GM23248 (cell line): ENCODE measurements at regions not wholly inside any gene's neighbourhood (a gene's known extent, or its start where the extent isn't known, plus 50 kb on each side); places are given as distances from the start of the nearest gene placed in this dataset.

Experiments used
- DNase-seq: peaks from one replicate; pipeline ENCODE4 v3.0.0-alpha.2; 2015
- H2AFZ ChIP-seq: fragments of 200-600 bp; sonication (generic); 2 replicates; pipeline ENCODE4 v1.6.1; 2016; ENCODE audit warnings: antibody characterized with exemption
- H3F3A ChIP-seq: fragments of 200-600 bp; sonication (generic); 2 replicates; pipeline ENCODE4 v1.6.1; 2016; ENCODE audit warnings: mild to moderate bottlenecking, antibody characterized with exemption, mixed run types; ENCODE audit not compliant: insufficient read depth
- H3K27ac ChIP-seq: fragments of 200-600 bp; sonication (generic); 2 replicates; pipeline ENCODE4 v1.5.1; 2016; ENCODE audit warnings: mild to moderate bottlenecking
- H3K27me3 ChIP-seq: fragments of 200-600 bp; sonication (generic); replicated peaks from 2 replicates; pipeline ENCODE4 v1.6.1; 2016; ENCODE audit warnings: mild to moderate bottlenecking; ENCODE audit not compliant: insufficient read depth
- H3K36me3 ChIP-seq: fragments of 200-600 bp; sonication (generic); 2 replicates; pipeline ENCODE4 v1.6.1; 2016; ENCODE audit warnings: low read depth, mild to moderate bottlenecking
- H3K4me1 ChIP-seq: fragments of 200-600 bp; sonication (generic); 2 replicates; pipeline ENCODE4 v1.6.1; 2016; ENCODE audit warnings: mild to moderate bottlenecking; ENCODE audit not compliant: insufficient read depth
- H3K4me2 ChIP-seq: fragments of 200-600 bp; sonication (generic); one replicate; pipeline ENCODE4 v1.6.1; 2016; ENCODE audit warnings: mild to moderate bottlenecking; ENCODE audit not compliant: unreplicated experiment
- H3K4me3 ChIP-seq: fragments of 200-600 bp; sonication (generic); 2 replicates; pipeline ENCODE4 v1.5.1; 2016; ENCODE audit warnings: mild to moderate bottlenecking
- H3K79me2 ChIP-seq: fragments of 200-600 bp; sonication (generic); 2 replicates; pipeline ENCODE4 v1.6.1; 2016; ENCODE audit warnings: mild to moderate bottlenecking; ENCODE audit not compliant: insufficient read depth
- H3K9ac ChIP-seq: fragments of 200-600 bp; sonication (generic); 2 replicates; pipeline ENCODE4 v1.6.1; 2016; ENCODE audit warnings: mild to moderate bottlenecking
- H3K9me2 ChIP-seq: fragments of 200-600 bp; sonication (generic); 2 replicates; pipeline ENCODE4 v1.6.1; 2016; ENCODE audit warnings: mixed run types, mild to moderate bottlenecking, moderate library complexity; ENCODE audit not compliant: insufficient read depth
- H3K9me3 ChIP-seq: fragments of 200-600 bp; sonication (generic); one replicate; pipeline ENCODE4 v1.6.1; 2017; ENCODE audit warnings: low read depth
- H4K20me1 ChIP-seq: fragments of 200-600 bp; sonication (generic); 2 replicates; pipeline ENCODE4 v1.6.0; 2016; ENCODE audit not compliant: insufficient read depth
- EZH2 ChIP-seq: fragments of 200-600 bp; sonication (generic); IDR thresholded peaks from 2 replicates; pipeline ENCODE4 v1.6.1; 2018; ENCODE audit warnings: antibody characterized with exemption, mild to moderate bottlenecking; ENCODE audit not compliant: insufficient read depth, poor library complexity, severe bottlenecking
- EZH2phosphoT487 ChIP-seq: fragments of 200-600 bp; sonication (generic); IDR thresholded peaks from 2 replicates; pipeline ENCODE4 v1.6.1; 2018; ENCODE audit warnings: antibody characterized with exemption, moderate library complexity, mild to moderate bottlenecking, low read depth; ENCODE audit not compliant: insufficient read depth
- WGBS, 2 experiments: methylation state at CpG; one replicate each; pipeline ENCODE4 v1.1.6; 2015 to 2017; ENCODE audit warnings: low lambda C conversion rate in 2 of 2, low coverage in 1 of 2; ENCODE audit errors: missing lambda C conversion rate in 2 of 2; 5-methylcytosine and 5-hydroxymethylcytosine counted together
- in situ Hi-C: fragments of 300-500 bp; cut with MboI; formaldehyde crosslinking; loops from 2 replicates; pipeline ENCODE4 v1.15.0; 2020

DNA sequence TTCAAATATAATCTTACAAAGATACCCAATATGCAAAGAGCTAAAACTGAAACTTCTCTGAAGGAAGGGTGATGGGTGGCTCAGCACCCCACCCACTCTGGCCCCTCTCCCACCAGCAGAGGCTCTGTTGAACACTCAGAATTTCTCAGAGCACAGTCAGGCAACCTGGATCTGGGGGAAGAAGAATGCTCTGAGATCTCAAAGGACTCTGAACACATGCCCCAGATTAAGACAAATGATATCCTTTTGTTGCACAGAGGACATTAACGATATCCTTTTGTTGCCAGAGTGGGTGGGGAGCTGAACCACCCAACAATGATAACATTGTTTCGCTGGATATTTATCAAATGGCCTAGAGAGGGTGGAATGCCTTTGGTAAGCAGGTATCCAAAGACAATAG, 104.8 kb downstream of the LBH start:
- no peak overlapping the region for H3K4me3 ChIP-seq
- WGBS, 2 experiments, result 55 to 58% methylated on average over 2 of the region's 2 CpGs
- in situ Hi-C loops, result no loop called here

GRCh38 chr2:30336978-30337841, 105.9 kb downstream of the LBH start:
- in situ Hi-C loops, result no loop called here
- Histone ChIP-seq H3K27ac (no peak overlapping the region), H4K20me1 (no peaks in the 10 kb centered on the region), H3F3A (no peaks in the 10 kb centered on the region), H3K4me1 (no peaks in the 10 kb centered on the region), H3K36me3 (no peaks in the 10 kb centered on the region), H3K9me3 (no peaks in the 10 kb centered on the region), H3K4me3 (no peak overlapping the region), H3K9me2 (no peaks in the 10 kb centered on the region), H3K79me2 (no peaks in the 10 kb centered on the region), H3K9ac (no peak overlapping the region), H2AFZ (no peak overlapping the region), H3K4me2 (no peak overlapping the region), H3K27me3 (no peaks in the 10 kb centered on the region)
- TF ChIP-seq EZH2 (no peak), EZH2phosphoT487 (no peak)
- no peak for DNase-seq
- WGBS, 2 experiments, result 94% methylated on average over 16 of the region's 16 CpGs

More for the DNA sequence above, 104.8 kb downstream of the LBH start:
- no peaks in the 10 kb centered on the region for H3F3A ChIP-seq
- no peaks in the 10 kb centered on the region for H3K27me3 ChIP-seq
- DNase-seq, result no peak
- H3K4me2 ChIP-seq, result no peak overlapping the region
- H3K9ac ChIP-seq, result no peak overlapping the region
- H3K9me3 ChIP-seq, result no peaks in the 10 kb centered on the region
- no peaks in the 10 kb centered on the region for H3K9me2 ChIP-seq
- no peak overlapping the region for H2AFZ ChIP-seq
- H3K27ac ChIP-seq, result no peak overlapping the region
- H3K4me1 ChIP-seq, result no peaks in the 10 kb centered on the region
- TF ChIP-seq EZH2, result no peak
- no peak for TF ChIP-seq EZH2phosphoT487
- H3K36me3 ChIP-seq, result no peaks in the 10 kb centered on the region
- no peaks in the 10 kb centered on the region for H4K20me1 ChIP-seq
- no peaks in the 10 kb centered on the region for H3K79me2 ChIP-seq

DNA sequence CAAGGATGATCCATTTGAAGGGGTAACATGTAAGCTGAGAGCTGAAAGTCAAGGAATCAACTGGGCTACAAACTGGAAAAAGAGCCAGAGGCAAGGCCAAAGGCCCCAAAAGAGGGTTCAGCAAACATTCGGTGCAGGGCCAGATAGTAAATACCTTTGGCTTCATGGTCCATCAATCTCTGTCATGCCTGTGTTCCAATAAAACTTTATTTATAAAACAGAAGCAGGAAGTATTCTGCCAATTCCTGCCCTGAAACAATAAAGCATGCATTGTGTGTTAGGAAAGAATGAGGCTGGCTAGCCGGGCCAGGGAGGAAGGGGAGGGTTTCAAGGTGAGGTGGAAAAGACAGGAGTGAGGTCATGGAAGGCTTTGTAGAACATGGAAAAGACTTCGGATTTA, 107.1 kb downstream of the LBH start:
- no peaks in the 10 kb centered on the region for H3F3A ChIP-seq
- H2AFZ ChIP-seq, result no peak overlapping the region
- no peaks in the 10 kb centered on the region for H3K36me3 ChIP-seq
- no peak for DNase-seq
- no peak for TF ChIP-seq EZH2
- no peak for TF ChIP-seq EZH2phosphoT487
- H3K9me3 ChIP-seq, result no peaks in the 10 kb centered on the region
- no peak overlapping the region for H3K9ac ChIP-seq
- H3K4me2 ChIP-seq, result no peak overlapping the region
- in situ Hi-C loops, result no loop called here
- WGBS, 2 experiments, result 92 to 95% methylated on average over 3 of the region's 3 CpGs
- no peaks in the 10 kb centered on the region for H3K9me2 ChIP-seq
- H3K27me3 ChIP-seq, result no peaks in the 10 kb centered on the region
- H3K4me3 ChIP-seq, result no peak overlapping the region
- H4K20me1 ChIP-seq, result no peaks in the 10 kb centered on the region
- no peak overlapping the region for H3K27ac ChIP-seq
- H3K4me1 ChIP-seq, result no peaks in the 10 kb centered on the region
- H3K79me2 ChIP-seq, result no peaks in the 10 kb centered on the region

DNA sequence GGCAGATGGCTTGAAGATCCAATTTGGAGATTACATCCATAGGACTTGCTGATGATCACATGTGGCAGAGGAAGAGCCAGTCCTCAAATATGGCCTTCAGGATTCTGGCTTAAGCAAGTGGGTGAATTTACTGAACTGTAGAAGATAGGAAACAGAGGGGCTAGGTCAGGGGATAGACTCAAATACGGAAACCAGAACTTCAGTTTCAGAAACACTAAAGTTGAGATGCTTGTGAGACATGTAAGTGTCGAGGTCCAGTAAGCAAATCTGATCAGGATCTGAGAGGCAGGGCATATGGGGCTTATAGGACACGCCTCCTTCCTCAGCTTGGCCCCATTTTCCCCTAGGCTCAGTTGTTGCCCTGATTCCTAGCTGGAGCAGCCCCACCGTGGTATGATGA, 107.7 kb downstream of the LBH start:
- no peaks in the 10 kb centered on the region for H3K9me3 ChIP-seq
- H4K20me1 ChIP-seq, result no peaks in the 10 kb centered on the region
- no peak overlapping the region for H3K4me2 ChIP-seq
- no peak overlapping the region for H3K27ac ChIP-seq
- no peaks in the 10 kb centered on the region for H3K4me1 ChIP-seq
- no peak for DNase-seq
- H3K9me2 ChIP-seq, result no peaks in the 10 kb centered on the region
- no peaks in the 10 kb centered on the region for H3K36me3 ChIP-seq
- no peak overlapping the region for H3K9ac ChIP-seq
- in situ Hi-C loops, result no loop called here
- no peaks in the 10 kb centered on the region for H3K79me2 ChIP-seq
- H3F3A ChIP-seq, result no peaks in the 10 kb centered on the region
- no peak for TF ChIP-seq EZH2
- TF ChIP-seq EZH2phosphoT487, result no peak
- H2AFZ ChIP-seq, result no peak overlapping the region
- H3K4me3 ChIP-seq, result no peak overlapping the region
- WGBS, 2 experiments, result 80 to 88% methylated on average over 4 of the region's 4 CpGs
- no peaks in the 10 kb centered on the region for H3K27me3 ChIP-seq
